ENCODE measurements at regions not wholly inside any gene's neighbourhood (a gene's known extent, or its start where the extent isn't known, plus 50 kb on each side); places are given as distances from the start of the nearest gene placed in this dataset.

GRCh38 chr5:98992552-98992951, 63.7 kb upstream of the CHD1 start:
- TF ChIP-seq POLR2A (IDR thresholded peaks at IDR 0.05) (no peak), CTCF (IDR thresholded peaks at IDR 0.05) (no peak), EP300 (IDR thresholded peaks at IDR 0.05) (no peak), POLR2AphosphoS5 (IDR thresholded peaks at IDR 0.05) (no peak)
